ENCODE measurements at regions not wholly inside any gene's neighbourhood (a gene's known extent, or its start where the extent isn't known, plus 50 kb on each side); places are given as distances from the start of the nearest gene placed in this dataset.

DNA sequence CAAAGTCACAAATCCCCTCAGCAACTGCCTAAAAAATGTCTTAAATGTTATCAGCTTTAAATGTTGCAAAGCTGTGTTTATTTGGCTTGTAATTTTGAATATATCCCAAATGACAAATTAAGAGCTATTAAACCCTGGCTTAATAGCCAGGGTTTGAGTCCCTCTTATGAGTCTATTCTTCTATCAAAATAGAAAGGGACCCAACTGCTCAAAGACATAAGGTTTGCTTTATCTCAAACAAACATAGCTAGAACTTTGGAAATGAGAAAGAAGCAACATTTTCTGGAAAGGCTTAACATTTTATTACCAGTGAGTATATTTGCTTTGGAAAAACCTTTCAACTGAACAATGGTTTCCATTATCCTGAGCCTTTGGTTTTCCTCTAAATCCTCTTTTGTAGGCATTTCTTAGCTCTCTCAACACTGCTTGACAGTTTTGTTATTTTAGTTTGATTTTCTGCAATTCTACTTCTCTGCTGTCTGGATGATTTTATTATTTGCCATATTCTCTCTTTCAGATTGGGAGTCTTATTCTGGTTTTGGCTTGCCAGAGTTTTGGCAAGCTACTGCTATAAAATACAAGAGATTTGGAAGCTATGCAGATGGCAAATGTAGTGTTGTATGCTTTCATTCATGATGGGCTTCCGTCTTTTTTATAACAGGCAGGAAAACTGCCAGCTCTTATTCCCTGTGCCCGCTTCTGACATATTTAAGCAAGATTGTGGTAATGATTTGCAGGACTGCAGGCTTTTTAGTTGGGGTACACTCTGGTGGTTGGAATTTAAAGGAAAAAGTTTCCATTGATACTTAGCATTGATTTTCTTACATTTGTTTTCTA lies 734.9 kb downstream of the DTWD2 start:
- H3K36me3 Mint-ChIP-seq, result no peaks in the 10 kb centered on the region
- no peak overlapping the region for H3K27ac Mint-ChIP-seq
- H3K9me3 Mint-ChIP-seq, result peaks cover 3% of the 10 kb centered on the region
- peaks cover 2% of the 10 kb centered on the region for H3K4me1 Mint-ChIP-seq
- DNase-seq (no peak), ATAC-seq (ENCODE audit: low read depth) (no peak)
- POLR2A ChIA-PET, result no interaction called here
- H3K4me3 Mint-ChIP-seq, result no peak overlapping the region
- H3K27me3 Mint-ChIP-seq, result no peaks in the 10 kb centered on the region

DNA sequence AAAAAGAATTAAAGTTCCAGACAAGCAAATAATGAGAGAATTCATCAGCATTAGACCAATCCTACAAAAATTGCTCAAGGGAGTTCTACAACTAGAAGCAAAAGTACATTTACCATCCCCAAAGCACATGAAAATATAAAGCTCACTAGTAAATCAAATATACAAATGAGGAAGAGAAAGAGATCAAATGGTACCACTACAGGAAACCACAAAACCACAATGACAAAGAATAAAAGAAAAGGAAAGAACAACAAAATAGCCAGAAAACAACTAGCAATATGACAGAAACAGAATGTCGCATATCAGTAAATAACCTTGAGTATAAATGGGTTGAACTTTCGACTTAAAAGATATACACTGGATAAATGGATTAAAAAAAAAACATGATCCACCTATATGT lies 739.0 kb downstream of the DTWD2 start:
- no peaks in the 10 kb centered on the region for H3K36me3 Mint-ChIP-seq
- POLR2A ChIA-PET, result no interaction called here
- H3K27ac Mint-ChIP-seq, result no peak overlapping the region
- ATAC-seq (ENCODE audit: low read depth) (no peak), DNase-seq (no peak)
- peaks cover 5% of the 10 kb centered on the region for H3K9me3 Mint-ChIP-seq
- H3K4me3 Mint-ChIP-seq, result no peak overlapping the region
- no peaks in the 10 kb centered on the region for H3K27me3 Mint-ChIP-seq
- H3K4me1 Mint-ChIP-seq, result peaks cover 2% of the 10 kb centered on the region

DNA sequence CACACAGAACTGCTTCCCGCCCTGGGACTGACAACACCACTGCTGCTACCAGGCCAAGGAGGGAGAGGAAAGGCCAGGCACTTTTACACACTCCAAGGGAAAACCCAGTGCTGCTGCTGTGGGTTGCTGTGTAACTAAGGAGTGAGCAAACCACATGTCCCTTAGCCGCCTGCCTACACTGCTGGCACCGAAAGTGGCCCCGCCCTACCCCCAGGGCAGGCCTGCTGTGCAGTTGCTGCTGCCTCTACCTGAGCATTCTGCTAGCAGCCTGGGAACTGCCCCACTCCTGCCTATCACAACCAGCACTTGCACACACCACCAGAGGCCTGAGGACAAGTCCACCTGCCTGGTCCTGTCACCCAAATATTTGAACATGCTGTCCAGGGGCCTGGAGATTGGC lies 740.9 kb downstream of the DTWD2 start:
- Mint-ChIP-seq H3K27ac (no peak overlapping the region), H3K36me3 (no peaks in the 10 kb centered on the region), H3K4me3 (no peak overlapping the region), H3K9me3 (peaks cover 5% of the 10 kb centered on the region), H3K27me3 (no peaks in the 10 kb centered on the region), H3K4me1 (peaks cover 2% of the 10 kb centered on the region)
- POLR2A ChIA-PET, result no interaction called here
- ATAC-seq (ENCODE audit: low read depth) (no peak), DNase-seq (no peak)

DNA sequence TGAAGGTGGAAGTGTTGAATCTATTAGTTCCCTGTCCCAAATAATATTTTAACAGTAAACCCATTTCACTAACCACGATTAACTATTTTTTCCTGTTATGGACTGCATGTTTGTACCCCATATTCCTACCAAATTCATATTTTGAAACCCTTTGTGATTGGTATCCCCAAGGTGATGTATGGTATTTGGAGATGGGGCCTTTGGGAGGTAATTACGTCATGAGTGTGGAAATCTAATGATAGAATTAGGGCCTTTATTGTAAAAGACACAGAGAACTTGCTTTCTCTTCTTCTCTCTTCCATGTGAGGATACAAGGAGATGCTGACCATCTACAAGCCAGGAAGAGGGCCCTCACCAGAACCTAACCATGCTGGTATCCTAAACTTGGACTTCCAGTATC lies 744.7 kb downstream of the DTWD2 start:
- Mint-ChIP-seq H3K4me3 (no peak overlapping the region), H3K36me3 (no peaks in the 10 kb centered on the region), H3K9me3 (peaks cover 5% of the 10 kb centered on the region), H3K27me3 (no peaks in the 10 kb centered on the region), H3K27ac (no peak overlapping the region), H3K4me1 (no peaks in the 10 kb centered on the region)
- ATAC-seq (ENCODE audit: low read depth), result no peak
- no peak for DNase-seq
- POLR2A ChIA-PET, result no interaction called here

DNA sequence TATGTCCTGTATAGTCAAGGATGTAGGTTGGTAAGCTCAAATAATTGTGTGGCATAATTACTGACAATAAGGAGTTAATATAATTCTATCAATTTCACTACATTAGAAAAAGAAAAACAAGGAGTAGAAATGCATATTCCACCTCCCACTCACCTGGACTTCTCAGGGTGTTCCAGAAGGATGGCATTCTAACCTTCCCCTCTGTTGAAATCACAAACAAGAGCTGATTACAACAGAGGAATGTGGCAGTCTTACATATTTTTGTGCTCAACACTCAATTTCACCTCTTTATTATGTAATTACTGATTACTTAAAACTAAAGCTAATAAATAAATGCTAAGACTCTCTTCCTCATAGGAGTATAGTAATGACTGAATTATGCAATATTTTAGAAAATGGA lies 745.3 kb downstream of the DTWD2 start:
- Mint-ChIP-seq H3K27ac (no peak overlapping the region), H3K4me1 (no peaks in the 10 kb centered on the region), H3K27me3 (no peaks in the 10 kb centered on the region), H3K9me3 (peaks cover 5% of the 10 kb centered on the region), H3K4me3 (no peak overlapping the region), H3K36me3 (no peaks in the 10 kb centered on the region)
- POLR2A ChIA-PET, result no interaction called here
- DNase-seq (no peak), ATAC-seq (ENCODE audit: low read depth) (no peak)

DNA sequence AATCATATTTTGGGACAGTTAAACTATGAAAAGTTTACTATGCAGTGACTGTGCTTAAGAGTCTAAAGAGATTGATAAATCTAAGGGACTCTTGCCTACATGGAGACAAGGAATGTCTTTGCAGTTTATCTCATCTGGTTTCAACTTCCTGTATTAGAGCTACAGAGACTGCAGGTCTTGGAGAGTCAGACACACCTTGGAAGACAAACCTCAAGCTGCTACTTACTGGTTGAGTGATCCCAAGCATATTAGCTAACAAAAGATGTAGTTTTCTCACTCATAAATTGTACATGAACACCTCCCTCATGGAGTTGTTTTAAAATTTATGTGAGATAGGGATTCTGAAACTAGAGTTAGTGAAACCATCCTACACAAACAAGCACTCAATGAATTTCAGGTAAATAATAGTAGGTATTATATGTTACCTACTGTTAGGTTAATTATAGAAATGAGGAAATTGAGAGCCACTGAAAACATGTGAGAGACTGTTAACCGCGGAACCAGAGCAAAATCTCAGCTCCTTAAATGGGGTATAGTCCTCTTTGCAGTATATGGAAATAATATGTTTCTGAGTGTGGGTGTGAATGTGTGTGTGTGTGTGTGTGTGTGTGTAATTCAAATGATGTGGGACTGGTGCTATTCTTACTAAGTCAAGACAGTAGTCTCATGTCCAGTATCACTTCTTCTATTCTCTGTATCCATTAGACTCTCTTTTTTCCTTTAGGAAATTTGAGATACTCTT lies 752.1 kb downstream of the DTWD2 start:
- Mint-ChIP-seq H3K9me3 (peaks cover 4% of the 10 kb centered on the region), H3K27ac (no peak overlapping the region), H3K4me3 (no peak overlapping the region), H3K27me3 (no peaks in the 10 kb centered on the region), H3K4me1 (no peaks in the 10 kb centered on the region), H3K36me3 (no peaks in the 10 kb centered on the region)
- ATAC-seq (ENCODE audit: low read depth), result no peak
- no peak for DNase-seq
- POLR2A ChIA-PET, result no interaction called here

DNA sequence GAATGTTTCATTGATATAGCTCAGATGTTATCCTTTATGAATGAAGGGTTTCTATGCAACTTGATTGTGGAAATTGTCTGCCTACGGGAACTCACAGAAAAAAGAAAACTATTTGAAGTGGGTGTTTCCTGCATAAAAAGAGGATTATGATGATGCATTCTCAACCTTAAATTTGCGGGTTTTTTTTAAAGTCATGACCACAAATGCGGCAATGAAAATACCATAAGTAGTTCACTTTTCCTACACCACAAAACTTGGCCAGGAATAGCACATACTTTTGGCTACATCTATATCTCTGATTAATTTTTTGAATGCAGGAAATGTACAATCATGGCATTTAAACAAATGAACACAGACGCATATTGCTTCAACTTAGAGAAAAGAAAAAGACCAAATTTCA lies 754.7 kb downstream of the DTWD2 start:
- Mint-ChIP-seq H3K36me3 (no peaks in the 10 kb centered on the region), H3K9me3 (peaks cover 4% of the 10 kb centered on the region), H3K27ac (no peak overlapping the region), H3K27me3 (no peaks in the 10 kb centered on the region), H3K4me1 (no peaks in the 10 kb centered on the region), H3K4me3 (no peak overlapping the region)
- DNase-seq (no peak), ATAC-seq (ENCODE audit: low read depth) (no peak)
- POLR2A ChIA-PET, result no interaction called here

DNA sequence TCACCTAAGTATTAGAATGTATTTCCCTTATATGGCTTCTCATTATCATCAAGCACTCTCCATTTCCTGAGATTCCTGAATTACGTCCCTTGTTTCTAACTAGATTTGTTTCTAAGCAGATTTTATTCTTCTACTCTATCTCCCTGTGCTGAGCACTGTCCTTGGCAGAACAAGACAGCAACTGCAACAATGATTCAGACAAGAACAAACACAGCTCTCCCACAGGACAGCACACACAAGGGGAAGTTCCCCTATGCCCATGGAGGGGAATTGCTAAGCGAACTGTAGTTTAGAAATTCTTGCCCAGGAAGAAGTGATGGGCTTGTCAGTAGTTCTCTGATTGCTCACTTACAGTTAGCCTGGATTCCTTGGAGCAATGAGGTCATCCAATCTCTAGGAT lies 759.9 kb downstream of the DTWD2 start:
- Mint-ChIP-seq H3K9me3 (peaks cover 4% of the 10 kb centered on the region), H3K27ac (no peak overlapping the region), H3K27me3 (no peaks in the 10 kb centered on the region), H3K4me1 (no peaks in the 10 kb centered on the region), H3K4me3 (no peak overlapping the region), H3K36me3 (no peaks in the 10 kb centered on the region)
- POLR2A ChIA-PET, result no interaction called here
- no peak for DNase-seq
- no peak for ATAC-seq (ENCODE audit: low read depth)

DNA sequence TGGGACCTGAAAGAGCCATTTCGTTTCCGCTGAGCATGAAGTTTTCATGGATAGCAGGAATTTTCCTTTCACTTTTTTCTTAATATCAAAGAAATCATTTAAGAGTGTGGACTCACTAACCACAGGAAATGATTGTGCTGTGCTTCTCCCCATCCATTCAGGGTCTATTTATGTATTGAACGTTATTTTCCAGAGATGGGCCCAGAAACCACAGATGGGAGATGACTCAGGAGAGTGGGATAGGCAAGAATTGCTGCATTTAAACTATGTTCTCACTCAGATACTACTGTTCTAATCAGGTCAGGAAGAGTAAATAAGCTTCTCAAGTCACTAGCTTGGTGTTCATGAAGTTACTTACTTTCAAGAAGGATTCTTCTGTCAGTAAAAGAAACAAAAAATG lies 763.8 kb downstream of the DTWD2 start:
- POLR2A ChIA-PET, result no interaction called here
- DNase-seq, result no peak
- Mint-ChIP-seq H3K9me3 (peaks cover 3% of the 10 kb centered on the region), H3K4me1 (no peaks in the 10 kb centered on the region), H3K27me3 (no peaks in the 10 kb centered on the region), H3K36me3 (no peaks in the 10 kb centered on the region), H3K27ac (no peak overlapping the region), H3K4me3 (no peak overlapping the region)
- no peak for ATAC-seq (ENCODE audit: low read depth)

DNA sequence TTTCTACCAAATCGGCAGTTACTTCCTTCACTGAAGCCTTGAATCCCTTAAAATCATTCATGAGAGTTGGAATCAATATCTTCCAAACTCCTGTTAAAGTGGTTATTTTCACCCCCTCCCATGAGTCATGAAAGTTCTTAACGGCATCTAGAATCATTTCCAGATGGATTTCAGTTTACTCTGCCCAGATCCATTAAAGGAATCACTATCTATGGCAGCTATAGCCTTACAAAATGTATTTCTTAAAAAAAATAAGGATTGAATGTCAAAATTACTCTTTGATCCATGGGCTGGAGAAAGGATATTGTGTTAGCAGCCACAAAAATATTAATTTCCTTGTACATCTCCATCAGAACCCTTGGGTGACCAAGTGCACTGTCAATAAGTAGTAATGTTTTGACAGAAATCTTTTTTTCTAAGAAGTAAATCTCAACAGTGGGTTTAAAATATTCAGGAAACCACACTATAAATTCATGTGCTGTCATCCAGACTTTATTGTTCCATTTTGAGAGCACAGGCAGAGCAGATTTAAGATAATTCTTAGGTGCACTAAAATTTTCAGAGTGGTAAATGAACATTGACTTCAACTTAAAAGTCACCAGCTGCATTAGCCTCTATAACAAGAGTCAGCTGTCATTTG lies 767.7 kb downstream of the DTWD2 start:
- H3K27me3 Mint-ChIP-seq, result no peaks in the 10 kb centered on the region
- H3K27ac Mint-ChIP-seq, result no peak overlapping the region
- ATAC-seq (ENCODE audit: low read depth) (no peak), DNase-seq (no peak)
- no peaks in the 10 kb centered on the region for H3K4me1 Mint-ChIP-seq
- H3K9me3 Mint-ChIP-seq, result peaks cover 5% of the 10 kb centered on the region
- POLR2A ChIA-PET, result no interaction called here
- no peaks in the 10 kb centered on the region for H3K36me3 Mint-ChIP-seq
- H3K4me3 Mint-ChIP-seq, result no peak overlapping the region

DNA sequence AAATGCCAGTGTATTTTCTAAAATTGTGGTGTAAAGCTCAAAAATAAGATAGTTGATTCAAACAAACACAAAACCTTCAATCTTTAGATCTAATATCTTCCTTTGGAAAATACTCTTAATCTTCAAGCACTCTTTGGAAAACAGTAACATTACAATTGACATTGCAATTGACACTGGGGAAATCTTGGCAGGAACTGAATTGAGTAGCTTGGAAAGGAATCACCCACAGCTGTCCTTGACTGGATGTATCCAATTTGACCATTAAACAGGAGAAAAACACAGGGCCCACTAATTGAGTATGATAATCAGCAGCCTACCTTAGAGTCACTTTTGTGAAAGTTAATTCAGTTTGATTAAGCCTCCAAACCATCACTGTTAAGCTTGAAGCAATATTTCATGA lies 776.7 kb downstream of the DTWD2 start:
- POLR2A ChIA-PET, result no interaction called here

DNA sequence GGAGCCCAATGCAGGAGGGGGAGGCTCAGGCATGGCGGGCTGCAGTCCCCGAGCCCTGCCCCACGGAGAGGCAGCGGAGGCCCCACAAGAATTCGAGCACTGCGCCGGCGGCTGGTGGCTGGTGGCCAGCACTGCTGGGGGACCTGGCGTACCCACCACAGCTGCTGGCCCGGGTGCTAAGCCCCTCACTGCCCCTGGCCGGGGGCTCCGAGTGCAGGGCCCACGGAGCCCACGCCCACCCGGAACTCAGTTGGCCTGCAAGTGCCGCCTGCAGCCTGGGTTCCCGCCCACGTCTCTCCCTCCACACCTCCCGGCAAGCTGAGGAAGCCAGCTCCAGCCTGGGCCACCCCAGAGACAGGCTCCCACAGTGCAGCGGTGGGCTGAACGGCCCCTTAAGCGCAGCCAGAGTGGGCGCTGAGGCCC lies 780.3 kb downstream of the DTWD2 start:
- H3K4me3 Mint-ChIP-seq, result no peak overlapping the region
- no peak for ATAC-seq (ENCODE audit: low read depth)
- H3K4me1 Mint-ChIP-seq, result no peaks in the 10 kb centered on the region
- POLR2A ChIA-PET, result no interaction called here
- no peaks in the 10 kb centered on the region for H3K36me3 Mint-ChIP-seq
- no peak for DNase-seq
- H3K27ac Mint-ChIP-seq, result no peak overlapping the region
- no peaks in the 10 kb centered on the region for H3K27me3 Mint-ChIP-seq
- peaks cover 8% of the 10 kb centered on the region for H3K9me3 Mint-ChIP-seq

More for the DNA sequence above, 776.7 kb downstream of the DTWD2 start:
- no peak for DNase-seq
- no peaks in the 10 kb centered on the region for H3K27me3 Mint-ChIP-seq
- no peaks in the 10 kb centered on the region for H3K36me3 Mint-ChIP-seq
- H3K9me3 Mint-ChIP-seq, result peaks cover 8% of the 10 kb centered on the region
- H3K4me1 Mint-ChIP-seq, result no peaks in the 10 kb centered on the region
- no peak overlapping the region for H3K27ac Mint-ChIP-seq
- no peak overlapping the region for H3K4me3 Mint-ChIP-seq
- ATAC-seq (ENCODE audit: low read depth), result no peak

DNA sequence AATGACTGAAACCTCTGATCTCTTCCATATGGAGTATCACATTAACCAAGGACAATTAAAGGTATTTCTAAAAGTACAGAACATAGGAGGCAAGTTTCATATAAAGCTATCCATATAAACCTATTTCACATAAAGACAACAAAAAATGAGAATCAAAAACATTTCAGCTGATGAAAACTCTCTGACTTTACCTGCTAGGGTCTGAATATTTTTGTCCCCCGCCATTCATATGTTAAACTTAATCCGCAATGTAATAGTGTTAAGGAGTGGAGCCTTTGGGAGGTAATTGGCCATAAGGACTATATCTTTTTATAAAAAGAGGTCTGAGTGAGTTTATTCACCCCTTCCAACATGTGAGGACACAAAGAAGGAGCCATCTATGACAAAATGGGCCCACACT lies 788.5 kb downstream of the DTWD2 start:
- DNase-seq (no peak), ATAC-seq (ENCODE audit: low read depth) (no peak)
- Mint-ChIP-seq H3K27ac (no peak overlapping the region), H3K27me3 (no peaks in the 10 kb centered on the region), H3K4me1 (no peaks in the 10 kb centered on the region), H3K9me3 (peaks cover 2% of the 10 kb centered on the region), H3K4me3 (no peak overlapping the region), H3K36me3 (no peaks in the 10 kb centered on the region)
- POLR2A ChIA-PET, result no interaction called here

DNA sequence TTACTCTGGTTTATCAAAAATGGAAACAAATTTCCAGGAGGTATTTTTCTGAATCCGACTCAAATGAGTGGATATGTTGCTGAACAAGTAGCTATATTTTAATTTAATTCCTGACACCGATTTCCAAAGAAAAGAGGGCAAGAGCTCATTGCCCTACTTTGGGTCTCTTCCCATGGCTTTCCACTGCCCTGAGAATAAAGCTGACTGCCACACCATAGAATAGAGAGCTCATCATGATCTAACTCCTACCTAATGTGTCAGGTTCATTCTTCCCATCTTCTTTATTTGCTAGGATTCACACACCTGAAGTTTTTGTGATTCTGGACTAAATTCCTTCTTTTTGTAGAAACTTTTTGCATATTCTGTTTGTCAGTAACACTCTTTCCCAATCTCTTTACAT lies 792.1 kb downstream of the DTWD2 start:
- H3K36me3 Mint-ChIP-seq, result no peaks in the 10 kb centered on the region
- ATAC-seq (ENCODE audit: low read depth), result no peak
- H3K4me1 Mint-ChIP-seq, result no peaks in the 10 kb centered on the region
- H3K4me3 Mint-ChIP-seq, result no peak overlapping the region
- no peaks in the 10 kb centered on the region for H3K27me3 Mint-ChIP-seq
- POLR2A ChIA-PET, result no interaction called here
- H3K9me3 Mint-ChIP-seq, result no peaks in the 10 kb centered on the region
- H3K27ac Mint-ChIP-seq, result no peak overlapping the region
- DNase-seq, result no peak
